ENCODE measurements at regions not wholly inside any gene's neighbourhood (a gene's known extent, or its start where the extent isn't known, plus 50 kb on each side); places are given as distances from the start of the nearest gene placed in this dataset.

- no peak overlapping the region for H3K4me3 Mint-ChIP-seq
- peaks cover 9% of the 10 kb centered on the region; the same call in 2 of the 3 replicates for H3K9me3 Mint-ChIP-seq
- Histone ChIP-seq H4K20me1 (replicated peaks; ENCODE audit: insufficient read depth) (no peaks in the 10 kb centered on the region), H3K4me1 (ENCODE audit: insufficient read depth) (no peaks in the 10 kb centered on the region), H3K4me2 (no peak overlapping the region), H3K36me3 (ENCODE audit: insufficient read depth) (no peaks in the 10 kb centered on the region), H3K4me3 (no peak overlapping the region), H3K79me2 (replicated peaks; ENCODE audit: insufficient read depth) (no peaks in the 10 kb centered on the region), H2AFZ (no peak overlapping the region), H3F3A (replicated peaks; ENCODE audit: low read depth) (no peaks in the 10 kb centered on the region), H3K27ac (ENCODE audit: low read depth) (no peak overlapping the region), H3K27me3 (ENCODE audit: insufficient read depth) (no peaks in the 10 kb centered on the region), H3K9me2 (ENCODE audit: insufficient read depth) (no peaks in the 10 kb centered on the region; the same call in 1 of the 2 replicates)
- no peak overlapping the region for H3K27ac Mint-ChIP-seq
- no peak for TF ChIP-seq POLR2AphosphoS5 (IDR thresholded peaks at IDR 0.05; ENCODE audit: low read depth)
- no peak for TF ChIP-seq CREB1 (CRISPR knock-in tag; IDR thresholded peaks at IDR 0.05; ENCODE audit: low read depth)
- no peak for TF ChIP-seq NANOG (IDR thresholded peaks at IDR 0.05; ENCODE audit: borderline replicate concordance)
- TF ChIP-seq EZH2phosphoT487 (IDR thresholded peaks at IDR 0.05; ENCODE audit: unreplicated experiment): no peak
- TF ChIP-seq, protein P1, sequence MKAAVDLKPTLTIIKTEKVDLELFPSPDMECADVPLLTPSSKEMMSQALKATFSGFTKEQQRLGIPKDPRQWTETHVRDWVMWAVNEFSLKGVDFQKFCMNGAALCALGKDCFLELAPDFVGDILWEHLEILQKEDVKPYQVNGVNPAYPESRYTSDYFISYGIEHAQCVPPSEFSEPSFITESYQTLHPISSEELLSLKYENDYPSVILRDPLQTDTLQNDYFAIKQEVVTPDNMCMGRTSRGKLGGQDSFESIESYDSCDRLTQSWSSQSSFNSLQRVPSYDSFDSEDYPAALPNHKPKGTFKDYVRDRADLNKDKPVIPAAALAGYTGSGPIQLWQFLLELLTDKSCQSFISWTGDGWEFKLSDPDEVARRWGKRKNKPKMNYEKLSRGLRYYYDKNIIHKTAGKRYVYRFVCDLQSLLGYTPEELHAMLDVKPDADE (IDR thresholded peaks at IDR 0.05): no peak
- no peak for TF ChIP-seq ZNF114 (CRISPR knock-in tag; IDR thresholded peaks at IDR 0.05)
- TF ChIP-seq EZH2 (IDR thresholded peaks at IDR 0.05; ENCODE audit: low read depth, unreplicated experiment): no peak
- no peak for TF ChIP-seq CTCF (conservative IDR thresholded peaks at IDR 0.05; ENCODE audit: low read depth in 2 of 2)
- TF ChIP-seq JUNB (IDR thresholded peaks at IDR 0.05; ENCODE audit: unreplicated experiment): no peak
- no peak for TF ChIP-seq STAT1 (IDR thresholded peaks at IDR 0.05; ENCODE audit: unreplicated experiment)
- no peak for TF ChIP-seq ZNF331 (CRISPR knock-in tag; IDR thresholded peaks at IDR 0.05; ENCODE audit: low read depth)
- TF ChIP-seq, protein P2, sequence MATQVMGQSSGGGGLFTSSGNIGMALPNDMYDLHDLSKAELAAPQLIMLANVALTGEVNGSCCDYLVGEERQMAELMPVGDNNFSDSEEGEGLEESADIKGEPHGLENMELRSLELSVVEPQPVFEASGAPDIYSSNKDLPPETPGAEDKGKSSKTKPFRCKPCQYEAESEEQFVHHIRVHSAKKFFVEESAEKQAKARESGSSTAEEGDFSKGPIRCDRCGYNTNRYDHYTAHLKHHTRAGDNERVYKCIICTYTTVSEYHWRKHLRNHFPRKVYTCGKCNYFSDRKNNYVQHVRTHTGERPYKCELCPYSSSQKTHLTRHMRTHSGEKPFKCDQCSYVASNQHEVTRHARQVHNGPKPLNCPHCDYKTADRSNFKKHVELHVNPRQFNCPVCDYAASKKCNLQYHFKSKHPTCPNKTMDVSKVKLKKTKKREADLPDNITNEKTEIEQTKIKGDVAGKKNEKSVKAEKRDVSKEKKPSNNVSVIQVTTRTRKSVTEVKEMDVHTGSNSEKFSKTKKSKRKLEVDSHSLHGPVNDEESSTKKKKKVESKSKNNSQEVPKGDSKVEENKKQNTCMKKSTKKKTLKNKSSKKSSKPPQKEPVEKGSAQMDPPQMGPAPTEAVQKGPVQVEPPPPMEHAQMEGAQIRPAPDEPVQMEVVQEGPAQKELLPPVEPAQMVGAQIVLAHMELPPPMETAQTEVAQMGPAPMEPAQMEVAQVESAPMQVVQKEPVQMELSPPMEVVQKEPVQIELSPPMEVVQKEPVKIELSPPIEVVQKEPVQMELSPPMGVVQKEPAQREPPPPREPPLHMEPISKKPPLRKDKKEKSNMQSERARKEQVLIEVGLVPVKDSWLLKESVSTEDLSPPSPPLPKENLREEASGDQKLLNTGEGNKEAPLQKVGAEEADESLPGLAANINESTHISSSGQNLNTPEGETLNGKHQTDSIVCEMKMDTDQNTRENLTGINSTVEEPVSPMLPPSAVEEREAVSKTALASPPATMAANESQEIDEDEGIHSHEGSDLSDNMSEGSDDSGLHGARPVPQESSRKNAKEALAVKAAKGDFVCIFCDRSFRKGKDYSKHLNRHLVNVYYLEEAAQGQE (IDR thresholded peaks at IDR 0.05; ENCODE audit: unreplicated experiment): no peak
- TF ChIP-seq, protein P3, sequence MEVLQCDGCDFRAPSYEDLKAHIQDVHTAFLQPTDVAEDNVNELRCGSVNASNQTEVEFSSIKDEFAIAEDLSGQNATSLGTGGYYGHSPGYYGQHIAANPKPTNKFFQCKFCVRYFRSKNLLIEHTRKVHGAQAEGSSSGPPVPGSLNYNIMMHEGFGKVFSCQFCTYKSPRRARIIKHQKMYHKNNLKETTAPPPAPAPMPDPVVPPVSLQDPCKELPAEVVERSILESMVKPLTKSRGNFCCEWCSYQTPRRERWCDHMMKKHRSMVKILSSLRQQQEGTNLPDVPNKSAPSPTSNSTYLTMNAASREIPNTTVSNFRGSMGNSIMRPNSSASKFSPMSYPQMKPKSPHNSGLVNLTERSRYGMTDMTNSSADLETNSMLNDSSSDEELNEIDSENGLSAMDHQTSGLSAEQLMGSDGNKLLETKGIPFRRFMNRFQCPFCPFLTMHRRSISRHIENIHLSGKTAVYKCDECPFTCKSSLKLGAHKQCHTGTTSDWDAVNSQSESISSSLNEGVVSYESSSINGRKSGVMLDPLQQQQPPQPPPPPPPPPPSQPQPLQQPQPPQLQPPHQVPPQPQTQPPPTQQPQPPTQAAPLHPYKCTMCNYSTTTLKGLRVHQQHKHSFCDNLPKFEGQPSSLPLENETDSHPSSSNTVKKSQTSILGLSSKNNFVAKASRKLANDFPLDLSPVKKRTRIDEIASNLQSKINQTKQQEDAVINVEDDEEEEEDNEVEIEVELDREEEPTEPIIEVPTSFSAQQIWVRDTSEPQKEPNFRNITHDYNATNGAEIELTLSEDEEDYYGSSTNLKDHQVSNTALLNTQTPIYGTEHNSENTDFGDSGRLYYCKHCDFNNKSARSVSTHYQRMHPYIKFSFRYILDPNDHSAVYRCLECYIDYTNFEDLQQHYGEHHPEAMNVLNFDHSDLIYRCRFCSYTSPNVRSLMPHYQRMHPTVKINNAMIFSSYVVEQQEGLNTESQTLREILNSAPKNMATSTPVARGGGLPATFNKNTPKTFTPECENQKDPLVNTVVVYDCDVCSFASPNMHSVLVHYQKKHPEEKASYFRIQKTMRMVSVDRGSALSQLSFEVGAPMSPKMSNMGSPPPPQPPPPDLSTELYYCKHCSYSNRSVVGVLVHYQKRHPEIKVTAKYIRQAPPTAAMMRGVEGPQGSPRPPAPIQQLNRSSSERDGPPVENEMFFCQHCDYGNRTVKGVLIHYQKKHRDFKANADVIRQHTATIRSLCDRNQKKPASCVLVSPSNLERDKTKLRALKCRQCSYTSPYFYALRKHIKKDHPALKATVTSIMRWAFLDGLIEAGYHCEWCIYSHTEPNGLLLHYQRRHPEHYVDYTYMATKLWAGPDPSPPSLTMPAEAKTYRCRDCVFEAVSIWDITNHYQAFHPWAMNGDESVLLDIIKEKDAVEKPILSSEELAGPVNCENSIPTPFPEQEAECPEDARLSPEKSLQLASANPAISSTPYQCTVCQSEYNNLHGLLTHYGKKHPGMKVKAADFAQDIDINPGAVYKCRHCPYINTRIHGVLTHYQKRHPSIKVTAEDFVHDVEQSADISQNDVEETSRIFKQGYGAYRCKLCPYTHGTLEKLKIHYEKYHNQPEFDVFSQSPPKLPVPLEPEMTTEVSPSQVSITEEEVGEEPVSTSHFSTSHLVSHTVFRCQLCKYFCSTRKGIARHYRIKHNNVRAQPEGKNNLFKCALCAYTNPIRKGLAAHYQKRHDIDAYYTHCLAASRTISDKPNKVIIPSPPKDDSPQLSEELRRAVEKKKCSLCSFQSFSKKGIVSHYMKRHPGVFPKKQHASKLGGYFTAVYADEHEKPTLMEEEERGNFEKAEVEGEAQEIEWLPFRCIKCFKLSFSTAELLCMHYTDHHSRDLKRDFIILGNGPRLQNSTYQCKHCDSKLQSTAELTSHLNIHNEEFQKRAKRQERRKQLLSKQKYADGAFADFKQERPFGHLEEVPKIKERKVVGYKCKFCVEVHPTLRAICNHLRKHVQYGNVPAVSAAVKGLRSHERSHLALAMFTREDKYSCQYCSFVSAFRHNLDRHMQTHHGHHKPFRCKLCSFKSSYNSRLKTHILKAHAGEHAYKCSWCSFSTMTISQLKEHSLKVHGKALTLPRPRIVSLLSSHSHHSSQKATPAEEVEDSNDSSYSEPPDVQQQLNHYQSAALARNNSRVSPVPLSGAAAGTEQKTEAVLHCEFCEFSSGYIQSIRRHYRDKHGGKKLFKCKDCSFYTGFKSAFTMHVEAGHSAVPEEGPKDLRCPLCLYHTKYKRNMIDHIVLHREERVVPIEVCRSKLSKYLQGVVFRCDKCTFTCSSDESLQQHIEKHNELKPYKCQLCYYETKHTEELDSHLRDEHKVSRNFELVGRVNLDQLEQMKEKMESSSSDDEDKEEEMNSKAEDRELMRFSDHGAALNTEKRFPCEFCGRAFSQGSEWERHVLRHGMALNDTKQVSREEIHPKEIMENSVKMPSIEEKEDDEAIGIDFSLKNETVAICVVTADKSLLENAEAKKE (CRISPR knock-in tag; IDR thresholded peaks at IDR 0.05): no peak
- H3K36me3 Mint-ChIP-seq (ENCODE audit: low read depth): peaks cover 2% of the 10 kb centered on the region; the same call in 1 of the 3 replicates
- no peak for DNase-seq (ENCODE audit: low spot score)
- H3K27me3 Mint-ChIP-seq (ENCODE audit: insufficient read depth, low read depth, poor library complexity): no peaks in the 10 kb centered on the region
- no peak for ATAC-seq
- peaks cover 18% of the 10 kb centered on the region for H3K4me1 Mint-ChIP-seq
Observed at GRCh38 chr2:48018480-48018879, 112.2 kb upstream of the FBXO11 start.

Measured in GM23338 (cell line).